Fibroblast of lung (primary cell): ENCODE measurements at regions not wholly inside any gene's neighbourhood (a gene's known extent, or its start where the extent isn't known, plus 50 kb on each side); places are given as distances from the start of the nearest gene placed in this dataset.

Source experiments
- CTCF ChIP-seq, 2 donors: IDR thresholded peaks in 1 of 2; conservative IDR thresholded peaks in 1 of 2; 1 replicate in 1 of 2; 2 replicates in 1 of 2; pipeline ENCODE4 v1.5.1; 2011 to 2012; ENCODE audit warnings: low read length in 2 of 2, control low read depth in 1 of 2, inconsistent platforms in 1 of 2, low read depth in 1 of 2, mild to moderate bottlenecking in 1 of 2
- EZH2 ChIP-seq: IDR thresholded peaks from 2 replicates; pipeline ENCODE4 v1.5.1; 2012; ENCODE audit warnings: low read length, control low read depth, mild to moderate bottlenecking; ENCODE audit errors: missing control alignments

GRCh38 chr5:89349246-89349980 lies 466.4 kb upstream of the MEF2C start:
- TF ChIP-seq CTCF (conservative IDR thresholded peaks at IDR 0.05 in 1 of 2, IDR thresholded peaks at IDR 0.05 in 1 of 2; ENCODE audit: low read depth in 1 of 2, low read length in 2 of 2) (no peak), EZH2 (no peak)
